IMR-90 (cell line): ENCODE measurements at regions not wholly inside any gene's neighbourhood (a gene's known extent, or its start where the extent isn't known, plus 50 kb on each side); places are given as distances from the start of the nearest gene placed in this dataset.

Experiments used
- ATAC-seq: fragments of 200-7000 bp; cut with Tn5 transposase; 2 replicates; pipeline ENCODE4 v1.9.1; 2020; ENCODE audit warnings: low read depth, mild to moderate bottlenecking, moderate library complexity
- BruUV-seq: library from RNA; stranded (reverse); fragments of 400-500 nt; replicated peaks from 2 replicates; lab custom pipeline; 2021; lab: Mats Ljungman, UMichigan
- CTCF ChIA-PET: fragments of 300-600 bp; formaldehyde crosslinking; extraction: SDS; loops from one replicate; lab custom pipeline; 2021; ENCODE audit warnings: antibody characterized with exemption; lab: Yijun Ruan, JAX
- POLR2A ChIA-PET: fragments of 300-600 bp; sonication (Branson Sonifier 250); formaldehyde crosslinking; loops from one replicate; lab custom pipeline; 2022; ENCODE audit warnings: antibody characterized with exemption; ENCODE audit not compliant: unreplicated experiment; lab: Charles Lee
- DNase-seq: peaks from one replicate; pipeline ENCODE4 v3.0.0; 2013
- H2AFZ ChIP-seq: replicated peaks from 2 replicates; pipeline ENCODE3; 2013; ENCODE audit warnings: low read length, mild to moderate bottlenecking; ENCODE audit not compliant: poor library complexity
- H2AK5ac ChIP-seq: 2 replicates; pipeline ENCODE4 v1.6.1; 2013; ENCODE audit warnings: low read depth, low read length, inconsistent platforms
- H2AK9ac ChIP-seq: replicated peaks from 2 replicates; pipeline ENCODE3; 2013; ENCODE audit warnings: mild to moderate bottlenecking, low read depth, low read length, moderate library complexity; ENCODE audit not compliant: poor library complexity
- H2BK120ac ChIP-seq: 2 replicates; pipeline ENCODE4 v1.6.1; 2013; ENCODE audit warnings: low read depth, low read length, inconsistent platforms
- H2BK15ac ChIP-seq: 3 replicates; pipeline ENCODE4 v1.6.1; 2013; ENCODE audit warnings: low read depth, low read length, inconsistent platforms
- H2BK20ac ChIP-seq: 2 replicates; pipeline ENCODE4 v1.6.1; 2013; ENCODE audit warnings: low read depth, mild to moderate bottlenecking, inconsistent platforms, low read length, moderate library complexity
- H2BK5ac ChIP-seq: 2 replicates; pipeline ENCODE4 v1.6.1; 2013; ENCODE audit warnings: mild to moderate bottlenecking, low read depth, low read length, inconsistent platforms; ENCODE audit not compliant: poor library complexity, severe bottlenecking
- H3K14ac ChIP-seq: replicated peaks from 2 replicates; pipeline ENCODE4 v1.6.1; 2013; ENCODE audit warnings: low read depth, low read length, inconsistent platforms
- H3K18ac ChIP-seq: 2 replicates; pipeline ENCODE4 v1.6.1; 2013; ENCODE audit warnings: low read depth, low read length, control low read depth
- H3K23ac ChIP-seq: 2 replicates; pipeline ENCODE4 v1.6.1; 2013; ENCODE audit warnings: low read depth, low read length, inconsistent platforms
- H3K27ac ChIP-seq: 2 replicates; pipeline ENCODE4 v1.5.1; 2013; ENCODE audit warnings: mild to moderate bottlenecking, control low read depth, low read length; ENCODE audit not compliant: insufficient read depth
- H3K27me3 ChIP-seq: 2 replicates; pipeline ENCODE4 v1.6.1; 2013; ENCODE audit warnings: low read length; ENCODE audit not compliant: control insufficient read depth, insufficient read depth
- H3K36me3 ChIP-seq: 2 replicates; pipeline ENCODE4 v1.6.1; 2013; ENCODE audit warnings: low read length, mixed read lengths; ENCODE audit not compliant: control insufficient read depth, insufficient read depth
- H3K4ac ChIP-seq: 2 replicates; pipeline ENCODE4 v1.6.1; 2013; ENCODE audit warnings: low read depth, low read length, inconsistent platforms
- H3K4me1 ChIP-seq: 2 replicates; pipeline ENCODE4 v1.6.1; 2013; ENCODE audit warnings: low read length, mixed read lengths; ENCODE audit not compliant: control insufficient read depth, insufficient read depth
- H3K4me2 ChIP-seq: 2 replicates; pipeline ENCODE4 v1.6.1; 2013; ENCODE audit warnings: low read depth, mild to moderate bottlenecking, control low read depth, low read length, moderate library complexity
- H3K4me3 ChIP-seq: 2 replicates; pipeline ENCODE4 v1.5.1; 2013; ENCODE audit warnings: low read depth, mild to moderate bottlenecking, control low read depth, low read length, moderate library complexity; ENCODE audit not compliant: insufficient read depth
- H3K56ac ChIP-seq: 2 replicates; pipeline ENCODE4 v1.6.1; 2013; ENCODE audit warnings: low read length, inconsistent platforms; ENCODE audit not compliant: insufficient read depth; ENCODE audit errors: extremely low read depth
- H3K79me1 ChIP-seq, 2 experiments: 2 replicates each; pipeline ENCODE4 v1.6.1; 2013; ENCODE audit warnings: low read length in 2 of 2, inconsistent platforms in 1 of 2, low read depth in 1 of 2
- H3K9ac ChIP-seq: 2 replicates; pipeline ENCODE4 v1.6.1; 2013; ENCODE audit warnings: low read depth, low read length, control low read depth
- H3K9me1 ChIP-seq: 2 replicates; pipeline ENCODE4 v1.6.1; 2013; ENCODE audit warnings: low read length, inconsistent platforms; ENCODE audit not compliant: insufficient read depth
- H3K9me3 ChIP-seq: 2 replicates; pipeline ENCODE4 v1.6.1; 2013; ENCODE audit warnings: low read length; ENCODE audit not compliant: control insufficient read depth, insufficient read depth
- H4K20me1 ChIP-seq: 2 replicates; pipeline ENCODE4 v1.6.1; 2013; ENCODE audit warnings: low read length, inconsistent platforms; ENCODE audit not compliant: insufficient read depth
- H4K5ac ChIP-seq: 2 replicates; pipeline ENCODE4 v1.6.1; 2013; ENCODE audit warnings: mild to moderate bottlenecking, low read depth, low read length, control low read depth
- H4K8ac ChIP-seq, 2 experiments: 2 replicates each; pipeline ENCODE4 v1.6.1; 2013; ENCODE audit warnings: low read depth in 2 of 2, low read length in 2 of 2, control low read depth in 1 of 2, inconsistent platforms in 1 of 2
- H4K91ac ChIP-seq: 2 replicates; pipeline ENCODE4 v1.6.1; 2013; ENCODE audit warnings: low read depth, low read length, inconsistent platforms; ENCODE audit not compliant: insufficient read depth
- BHLHE40 ChIP-seq: fragments of 150-350 bp; IDR thresholded peaks from 2 replicates; pipeline ENCODE4 v1.6.1; 2016; ENCODE audit warnings: mild to moderate bottlenecking, low read depth, low read length
- CEBPB ChIP-seq: IDR thresholded peaks from 2 replicates; pipeline ENCODE4 v1.6.1; 2012; ENCODE audit warnings: low read depth, low read length, improper control_type of control experiment
- CHD1 ChIP-seq: IDR thresholded peaks from 2 replicates; pipeline ENCODE4 v1.6.1; 2012; ENCODE audit warnings: low read depth, low read length, improper control_type of control experiment
- CTCF ChIP-seq: conservative IDR thresholded peaks from 2 replicates; pipeline ENCODE4 v1.5.1; 2012; ENCODE audit warnings: mild to moderate bottlenecking, low read depth, low read length, improper control_type of control experiment
- ELK1 ChIP-seq: fragments of 150-350 bp; IDR thresholded peaks from 2 replicates; pipeline ENCODE4 v1.6.1; 2016; ENCODE audit warnings: low read depth, mild to moderate bottlenecking, low read length, moderate library complexity, borderline replicate concordance
- FOS ChIP-seq: fragments of 150-350 bp; IDR thresholded peaks from 2 replicates; pipeline ENCODE4 v1.6.1; 2016; ENCODE audit warnings: low read depth, low read length
- MAFK ChIP-seq: IDR thresholded peaks from 2 replicates; pipeline ENCODE4 v1.6.1; 2012; ENCODE audit warnings: low read depth, low read length, improper control_type of control experiment
- MAZ ChIP-seq: IDR thresholded peaks from 2 replicates; pipeline ENCODE4 v1.6.1; 2012; ENCODE audit warnings: low read depth, mild to moderate bottlenecking, low read length, improper control_type of control experiment, moderate library complexity, borderline replicate concordance
- NFE2L2 ChIP-seq: fragments of 150-350 bp; IDR thresholded peaks from 2 replicates; pipeline ENCODE4 v1.6.1; 2016; ENCODE audit warnings: low read depth, mild to moderate bottlenecking, low read length
- POLR2A ChIP-seq: IDR thresholded peaks from 2 replicates; pipeline ENCODE4 v1.6.1; 2012; ENCODE audit warnings: mild to moderate bottlenecking, low read depth, low read length
- RAD21 ChIP-seq: IDR thresholded peaks from 2 replicates; pipeline ENCODE4 v1.6.1; 2012; ENCODE audit warnings: low read length, improper control_type of control experiment
- RCOR1 ChIP-seq: IDR thresholded peaks from 2 replicates; pipeline ENCODE4 v1.6.1; 2012; ENCODE audit warnings: mild to moderate bottlenecking, low read length, improper control_type of control experiment; ENCODE audit not compliant: insufficient replicate concordance
- RFX5 ChIP-seq: IDR thresholded peaks from 2 replicates; pipeline ENCODE4 v1.8.0; 2012; ENCODE audit warnings: low read depth, mild to moderate bottlenecking, low read length, moderate library complexity
- SMC3 ChIP-seq: fragments of 150-350 bp; IDR thresholded peaks from 2 replicates; pipeline ENCODE4 v1.6.1; 2016; ENCODE audit warnings: low read depth, mild to moderate bottlenecking, antibody characterized with exemption, low read length, moderate library complexity
- USF2 ChIP-seq: fragments of 150-350 bp; IDR thresholded peaks from 2 replicates; pipeline ENCODE4 v1.6.1; 2017; ENCODE audit warnings: mild to moderate bottlenecking, antibody characterized with exemption, low read length, low read depth
- WGBS, 2 experiments: methylation state at CpG; one replicate each; pipeline versions ENCODE4 v1.1.5 to v1.1.7; 2013; ENCODE audit warnings: missing lambda C conversion rate in 2 of 2; ENCODE audit not compliant: insufficient read length in 1 of 2; ENCODE audit errors: extremely low coverage in 2 of 2; 5-methylcytosine and 5-hydroxymethylcytosine counted together
- dilution Hi-C: fragments of 300-500 bp; cut with HindIII; formaldehyde crosslinking; loops from one replicate; pipeline ENCODE4 v1.14.3; 2018; ENCODE audit warnings: low sequenced_read_pairs; ENCODE audit not compliant: unreplicated experiment
- in situ Hi-C: fragments of 300-500 bp; cut with MboI; formaldehyde crosslinking; loops from 3 replicates; pipeline ENCODE4 v1.14.3; 2019; ENCODE audit warnings: low sequenced_read_pairs, inconsistent platforms, mixed read lengths
- intact Hi-C: fragments of 100-400 bp; cut with micrococcal nuclease; formaldehyde crosslinking; loops from 2 replicates; pipeline ENCODE4 v1.10.0; 2022

GRCh38 chr7:17044861-17045260 lies 163.1 kb upstream of the AGR3 start:
- ATAC-seq = no peak
- H4K20me1 ChIP-seq = no peaks in the 10 kb centered on the region
- peaks cover 5% of the 10 kb centered on the region for H3K4me1 ChIP-seq
- no peak overlapping the region for H4K8ac ChIP-seq
- H3K23ac ChIP-seq = no peak overlapping the region
- H2BK20ac ChIP-seq = 0 out of 2 replicates have a peak overlapping the region, but pooled peaks have one; percentile 31
- H2BK5ac ChIP-seq = no peak overlapping the region
- TF ChIP-seq ELK1 (no peak), CEBPB (no peak), MAZ (no peak), MAFK (no peak), SMC3 (no peak), RCOR1 (no peak), POLR2A (no peak), FOS (no peak), RFX5 (no peak), BHLHE40 (no peak), CHD1 (no peak), USF2 (no peak), RAD21 (no peak), NFE2L2 (no peak), CTCF (no peak)
- no peak for DNase-seq
- H3K56ac ChIP-seq = no peak overlapping the region
- no CpG with 5 or more reads among the region's 2 CpGs for WGBS, 2 experiments
- no peak overlapping the region for H3K4me2 ChIP-seq
- no peak overlapping the region for H2AK5ac ChIP-seq
- intact Hi-C loops (no loop called here), in situ Hi-C loops (no loop called here), dilution Hi-C loops (no loop called here)
- H3K9me1 ChIP-seq = peaks cover 3% of the 10 kb centered on the region; the same call in 1 of the 2 replicates
- no peak overlapping the region for H3K18ac ChIP-seq
- ChIA-PET CTCF (interaction anchor here (1.3 kb wide), 1 partner anchor 18 kb away, joined by 4 read pairs; no protein-coding TSS in a partner anchor), POLR2A (no interaction called here)
- no peak overlapping the region for H2AFZ ChIP-seq
- no peak overlapping the region for H3K14ac ChIP-seq
- H4K91ac ChIP-seq = no peak overlapping the region
- no peaks in the 10 kb centered on the region for H3K79me1 ChIP-seq
- no peak overlapping the region; the same call in 1 of the 2 replicates for H3K4ac ChIP-seq
- no peaks in the 10 kb centered on the region for H3K27me3 ChIP-seq
- 0 out of 3 replicates have a peak overlapping the region, but pooled peaks have one; percentile 36 for H2BK15ac ChIP-seq
- H3K4me3 ChIP-seq = no peak overlapping the region
- H2BK120ac ChIP-seq = no peak overlapping the region
- no peak overlapping the region for H3K27ac ChIP-seq
- no peak overlapping the region for H3K9ac ChIP-seq
- H3K9me3 ChIP-seq = no peaks in the 10 kb centered on the region
- no TSS peak for BruUV-seq
- no peaks in the 10 kb centered on the region for H3K36me3 ChIP-seq
- no peak overlapping the region for H2AK9ac ChIP-seq
- no peak overlapping the region for H4K5ac ChIP-seq
